H1 (cell line): ENCODE measurements at regions not wholly inside any gene's neighbourhood (a gene's known extent, or its start where the extent isn't known, plus 50 kb on each side); places are given as distances from the start of the nearest gene placed in this dataset.

Experiments used
- ATF2 ChIP-seq: IDR thresholded peaks from 2 replicates; pipeline ENCODE4 v1.6.1; 2012; ENCODE audit warnings: low read length, inconsistent platforms
- CHD2 ChIP-seq: IDR thresholded peaks from 2 replicates; pipeline ENCODE4 v1.6.1; 2012; ENCODE audit warnings: low read length, improper control_type of control experiment
- CTCF ChIP-seq, 3 experiments: IDR thresholded peaks; 1 replicate in 2 of 3; 2 replicates in 1 of 3; pipeline versions ENCODE4 v1.5.1 to v1.6.1; 2011; ENCODE audit warnings: low read length in 3 of 3, mild to moderate bottlenecking in 3 of 3, inconsistent platforms in 2 of 3, low read depth in 1 of 3, moderate library complexity in 1 of 3; ENCODE audit not compliant: insufficient read depth in 1 of 3; ENCODE audit errors: control extremely low read depth in 1 of 3
- EGR1 ChIP-seq: IDR thresholded peaks from 2 replicates; pipeline ENCODE4 v1.6.1; 2011; ENCODE audit warnings: low read depth, low read length, borderline replicate concordance
- EP300 ChIP-seq, 2 experiments: IDR thresholded peaks; 1 replicate in 1 of 2; 2 replicates in 1 of 2; pipeline ENCODE4 v1.6.1; 2011 to 2012; ENCODE audit warnings: low read depth in 2 of 2, low read length in 2 of 2, mild to moderate bottlenecking in 2 of 2, borderline replicate concordance in 1 of 2, inconsistent platforms in 1 of 2, moderate library complexity in 1 of 2
- HDAC2 ChIP-seq, 2 experiments: fragments of 300-600 bp in 1 of 2; sonication (generic) in 1 of 2; IDR thresholded peaks; 2 replicates each; pipeline ENCODE4 v1.6.1; 2011 to 2012; ENCODE audit warnings: low read depth in 2 of 2, low read length in 2 of 2, mild to moderate bottlenecking in 2 of 2, moderate library complexity in 2 of 2, borderline replicate concordance in 1 of 2, inconsistent platforms in 1 of 2
- POLR2A ChIP-seq, 2 experiments: IDR thresholded peaks; 1 replicate in 1 of 2; 2 replicates in 1 of 2; pipeline ENCODE4 v1.6.1; 2011; ENCODE audit warnings: low read depth in 2 of 2, low read length in 2 of 2, mild to moderate bottlenecking in 2 of 2; ENCODE audit errors: control extremely low read depth in 1 of 2
- POLR2AphosphoS5 ChIP-seq: IDR thresholded peaks from 2 replicates; pipeline ENCODE4 v1.6.1; 2011; ENCODE audit warnings: low read depth, low read length
- RNF2 ChIP-seq: fragments of 200-900, 300-1000 bp; sonication (generic); IDR thresholded peaks from 2 replicates; pipeline ENCODE4 v1.7.1; 2016; ENCODE audit warnings: borderline replicate concordance, low read depth, mild to moderate bottlenecking, antibody characterized with exemption, low read length; ENCODE audit not compliant: poor library complexity, severe bottlenecking; ENCODE audit errors: missing control alignments
- SRF ChIP-seq: IDR thresholded peaks from 2 replicates; pipeline ENCODE4 v1.6.1; 2011; ENCODE audit warnings: mild to moderate bottlenecking, low read depth, low read length, moderate library complexity
- TAF1 ChIP-seq: IDR thresholded peaks from 2 replicates; pipeline ENCODE4 v1.6.1; 2011; ENCODE audit warnings: mild to moderate bottlenecking, low read depth, low read length
- TF ChIP-seq, protein P1 (sequence below): IDR thresholded peaks from 2 replicates; pipeline ENCODE4 v1.6.1; 2011; ENCODE audit warnings: low read depth, mild to moderate bottlenecking, low read length; ENCODE audit not compliant: insufficient read depth

DNA sequence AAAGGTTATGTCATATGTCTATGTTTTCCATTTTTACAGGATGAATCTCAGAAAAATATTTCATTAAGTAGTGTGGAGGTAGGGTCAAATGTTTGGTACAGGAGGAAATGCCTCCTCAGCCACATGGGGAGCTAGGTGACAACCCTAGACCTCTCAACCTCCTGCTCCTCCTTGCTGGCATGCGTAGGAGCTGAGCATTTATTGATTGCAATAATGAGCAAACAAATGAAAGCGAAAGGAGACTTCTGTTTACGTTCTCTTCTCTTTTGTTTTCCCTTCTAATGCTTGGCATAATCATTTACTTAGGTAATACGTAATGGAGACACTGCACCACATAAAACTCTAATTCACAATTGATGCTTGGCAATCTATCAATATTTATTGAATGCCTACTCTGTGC lies 95.1 kb upstream of the CCBE1 start:
- no peak for TF ChIP-seq CHD2
- TF ChIP-seq, protein P1, sequence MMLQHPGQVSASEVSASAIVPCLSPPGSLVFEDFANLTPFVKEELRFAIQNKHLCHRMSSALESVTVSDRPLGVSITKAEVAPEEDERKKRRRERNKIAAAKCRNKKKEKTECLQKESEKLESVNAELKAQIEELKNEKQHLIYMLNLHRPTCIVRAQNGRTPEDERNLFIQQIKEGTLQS = no peak
- TF ChIP-seq CTCF (IDR thresholded peaks at IDR 0.05; ENCODE audit: control extremely low read depth in 1 of 3, insufficient read depth in 1 of 3, low read depth in 1 of 3, low read length in 3 of 3) = no peak
- TF ChIP-seq HDAC2 (IDR thresholded peaks at IDR 0.05; ENCODE audit: borderline replicate concordance in 1 of 2, low read depth in 2 of 2, low read length in 2 of 2) = no peak
- no peak for TF ChIP-seq TAF1
- no peak for TF ChIP-seq RNF2
- TF ChIP-seq EP300 (IDR thresholded peaks at IDR 0.05; ENCODE audit: borderline replicate concordance in 1 of 2, low read depth in 2 of 2, low read length in 2 of 2) = no peak
- no peak for TF ChIP-seq SRF
- TF ChIP-seq POLR2A (IDR thresholded peaks at IDR 0.05; ENCODE audit: control extremely low read depth in 1 of 2, low read depth in 2 of 2, low read length in 2 of 2) = no peak
- TF ChIP-seq ATF2 = no peak
- TF ChIP-seq EGR1 = no peak
- TF ChIP-seq POLR2AphosphoS5 = no peak
